ENCODE measurements at regions not wholly inside any gene's neighbourhood (a gene's known extent, or its start where the extent isn't known, plus 50 kb on each side); places are given as distances from the start of the nearest gene placed in this dataset.

DNA sequence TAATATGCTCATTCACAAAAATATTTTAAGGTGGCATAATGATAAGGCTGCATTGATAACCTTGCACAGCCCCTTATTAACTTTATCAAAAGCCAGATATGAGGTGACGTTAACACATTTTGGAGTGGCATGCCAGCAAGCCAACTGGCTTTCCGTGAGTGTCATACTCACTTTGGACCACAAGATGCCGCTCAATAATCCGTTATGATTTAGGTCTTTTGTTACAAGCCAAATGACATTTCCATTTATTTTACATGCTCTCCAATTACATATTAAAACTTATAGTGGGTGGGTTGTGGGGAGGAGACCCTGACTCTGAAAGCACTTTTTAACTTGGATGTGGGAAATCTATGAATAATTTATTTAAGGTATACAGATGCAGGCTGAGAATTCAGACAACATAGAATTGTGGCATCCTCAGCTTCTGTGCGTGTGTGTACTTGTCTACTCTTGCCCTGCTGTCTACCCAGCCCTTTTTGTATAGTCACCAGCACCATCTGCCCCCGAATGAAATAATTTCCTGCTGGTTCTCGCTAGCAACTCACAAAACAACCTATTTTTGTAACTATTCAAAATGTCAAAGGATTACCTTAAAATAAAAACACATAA is 305.1 kb downstream of the PSAT1 start:
- TF ChIP-seq FOXK2 (IDR thresholded peaks at IDR 0.05) = no peak
- no peak for TF ChIP-seq BHLHE40 (IDR thresholded peaks at IDR 0.05; ENCODE audit: borderline replicate concordance)
- TF ChIP-seq SUZ12 (IDR thresholded peaks at IDR 0.05) = no peak
- TF ChIP-seq NFRKB (IDR thresholded peaks at IDR 0.05) = no peak
- no peak for TF ChIP-seq FOXM1 (IDR thresholded peaks at IDR 0.05; ENCODE audit: borderline replicate concordance)
- no peak for TF ChIP-seq ELF4 (IDR thresholded peaks at IDR 0.05)
- no peak for TF ChIP-seq ZNF384 (IDR thresholded peaks at IDR 0.05)
- TF ChIP-seq SP1 (IDR thresholded peaks at IDR 0.05) = no peak
